ENCODE measurements at regions not wholly inside any gene's neighbourhood (a gene's known extent, or its start where the extent isn't known, plus 50 kb on each side); places are given as distances from the start of the nearest gene placed in this dataset.

DNA sequence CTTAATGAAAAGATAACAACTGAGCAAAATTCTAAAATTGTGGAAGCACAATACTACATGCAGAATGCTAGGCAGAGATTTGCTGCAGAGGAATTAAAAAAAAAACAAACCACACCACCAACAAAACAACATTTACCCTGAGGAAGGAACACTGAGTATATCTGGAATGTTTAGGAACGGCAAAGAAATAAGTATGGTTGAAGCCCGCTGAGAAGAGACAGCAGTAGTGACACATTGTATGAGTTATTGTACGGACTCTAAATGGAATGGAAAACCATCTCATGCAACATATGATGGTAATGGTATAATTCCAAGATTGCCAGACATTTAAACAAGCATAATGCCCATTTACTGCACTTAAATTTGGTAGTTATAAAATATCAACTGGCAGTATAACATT, 568.2 kb upstream of the CCDC54 start:
- no peak for DNase-seq

DNA sequence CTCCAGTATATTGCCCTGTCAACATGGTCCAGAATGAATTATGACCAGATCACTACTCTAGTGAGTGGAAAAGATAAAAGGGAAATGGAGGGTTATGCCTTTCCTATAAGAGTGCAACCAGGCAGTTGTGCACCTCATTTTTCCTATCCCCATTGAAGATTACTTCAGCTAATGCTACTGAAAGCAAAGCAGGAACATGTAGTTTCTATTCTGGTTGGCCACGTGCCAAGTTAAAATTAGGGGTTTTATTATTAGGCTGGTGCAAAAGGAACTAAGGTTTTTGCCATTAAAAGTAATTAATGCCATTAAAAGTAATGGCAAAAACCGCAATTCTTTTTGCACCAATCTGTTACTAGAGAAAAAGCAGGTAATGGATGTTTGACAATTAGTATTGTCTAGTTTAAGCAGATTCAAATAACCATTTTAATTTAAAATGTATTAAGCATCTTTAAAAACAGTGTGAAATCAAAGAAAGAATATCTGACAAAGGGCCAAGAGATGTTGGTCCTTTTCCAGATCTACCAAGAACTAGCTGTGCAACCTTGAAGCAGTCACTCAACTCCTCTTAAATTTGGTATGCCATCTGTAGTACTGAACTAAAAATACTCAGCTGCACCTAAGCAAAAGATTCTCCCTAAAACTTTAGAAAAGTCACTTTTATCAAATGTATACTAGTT, 567.5 kb upstream of the CCDC54 start:
- DNase-seq: no peak

DNA sequence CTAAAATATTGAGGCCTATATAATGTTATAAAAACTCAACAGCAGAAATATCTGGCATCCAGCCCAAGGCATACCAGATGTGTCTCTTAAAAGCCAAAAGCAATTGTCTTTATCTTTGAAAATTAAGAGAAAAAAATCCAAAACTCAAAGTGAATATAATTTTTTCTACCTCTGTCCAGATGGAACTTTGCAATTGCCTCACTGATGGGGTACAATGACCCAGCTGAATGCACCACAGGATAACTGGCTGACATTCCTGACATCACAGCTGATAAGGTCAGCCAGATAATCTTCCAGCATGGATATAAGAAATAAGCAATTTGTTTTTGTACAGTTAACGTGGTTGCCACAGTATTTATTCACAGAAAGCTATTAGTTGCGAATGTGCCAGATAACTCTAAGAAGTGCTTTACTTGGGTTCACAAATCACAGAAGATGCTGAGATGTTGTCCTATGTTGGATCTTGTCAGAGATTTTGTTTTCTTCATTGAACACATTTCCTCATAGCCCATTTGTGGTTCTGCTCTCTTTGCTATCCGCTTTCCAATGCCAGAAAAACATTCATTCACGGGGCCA, 566.9 kb upstream of the CCDC54 start:
- no peak for DNase-seq

DNA sequence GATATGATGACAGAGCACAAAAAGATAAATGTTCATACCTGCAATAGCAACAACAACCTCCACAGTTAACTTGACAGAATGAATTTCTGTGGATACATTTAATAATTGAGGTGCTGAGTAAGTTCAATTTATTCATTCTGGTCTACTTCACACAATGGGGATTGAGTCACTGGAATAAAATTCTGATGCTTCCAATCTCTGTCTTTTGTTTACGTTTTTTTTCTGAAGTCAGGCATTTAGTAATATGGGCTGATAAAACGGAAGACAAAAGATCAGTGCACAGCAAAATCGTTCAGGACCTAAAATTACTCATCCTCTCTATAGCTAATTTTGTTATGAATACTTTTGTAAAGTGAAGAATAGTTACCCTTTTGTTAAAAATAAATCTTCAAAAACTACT, 565.9 kb upstream of the CCDC54 start:
- DNase-seq: no peak

GRCh38 chr3:106813742-106814141, 563.5 kb upstream of the CCDC54 start:
- DNase-seq: peak; percentile 50

GRCh38 chr3:106814231-106814630, 563.0 kb upstream of the CCDC54 start:
- DNase-seq: peak; percentile 35

GRCh38 chr3:106816838-106817237, 560.4 kb upstream of the CCDC54 start:
- DNase-seq: no peak

DNA sequence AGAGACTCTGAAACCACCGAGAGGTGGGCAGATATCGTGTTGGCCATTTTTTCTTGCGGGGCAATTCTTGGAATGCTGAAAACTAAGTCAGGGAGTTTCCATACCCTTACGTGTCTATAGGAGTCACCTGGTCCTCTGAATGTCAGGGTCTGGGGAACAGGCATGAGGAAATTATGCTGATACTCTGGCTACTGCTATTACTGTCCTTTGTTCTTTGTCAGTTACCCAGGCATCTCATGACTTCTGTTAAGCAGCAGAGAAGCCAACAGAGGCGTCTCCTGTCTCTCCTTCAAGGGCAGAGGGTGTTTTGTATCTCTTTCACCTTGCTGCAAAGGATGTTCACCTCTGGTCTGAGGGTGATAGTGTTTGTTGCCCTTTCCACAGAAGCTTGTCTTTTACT, 559.5 kb upstream of the CCDC54 start:
- no peak for DNase-seq

DNA sequence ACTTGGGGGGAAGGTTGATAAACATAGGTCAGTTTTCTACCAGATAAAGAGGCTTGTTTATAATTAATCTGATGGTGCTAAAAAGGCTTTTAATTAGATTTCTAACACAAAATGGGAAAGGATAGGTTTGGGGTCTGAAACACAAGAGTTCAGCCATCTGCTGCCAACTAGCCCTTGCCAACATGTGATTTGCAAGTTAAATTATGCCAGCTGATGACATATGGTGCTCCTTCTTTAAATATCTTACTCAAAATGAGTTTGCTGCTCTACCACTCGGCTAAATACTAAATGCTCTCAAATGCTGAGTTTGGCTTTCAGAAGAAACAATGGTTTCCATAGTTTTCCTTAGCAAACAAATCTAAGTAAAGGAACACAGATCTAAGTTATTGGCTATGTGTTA, 557.8 kb upstream of the CCDC54 start:
- DNase-seq: no peak

- DNase-seq: no peak
Observed at GRCh38 chr3:106820726-106821362, 556.4 kb upstream of the CCDC54 start.

GRCh38 chr3:106821801-106822200, 555.4 kb upstream of the CCDC54 start:
- DNase-seq: no peak

- DNase-seq: no peak
Observed at GRCh38 chr3:106822204-106822603, 555.0 kb upstream of the CCDC54 start.

GRCh38 chr3:106823701-106824100, 553.5 kb upstream of the CCDC54 start:
- no peak for DNase-seq

DNA sequence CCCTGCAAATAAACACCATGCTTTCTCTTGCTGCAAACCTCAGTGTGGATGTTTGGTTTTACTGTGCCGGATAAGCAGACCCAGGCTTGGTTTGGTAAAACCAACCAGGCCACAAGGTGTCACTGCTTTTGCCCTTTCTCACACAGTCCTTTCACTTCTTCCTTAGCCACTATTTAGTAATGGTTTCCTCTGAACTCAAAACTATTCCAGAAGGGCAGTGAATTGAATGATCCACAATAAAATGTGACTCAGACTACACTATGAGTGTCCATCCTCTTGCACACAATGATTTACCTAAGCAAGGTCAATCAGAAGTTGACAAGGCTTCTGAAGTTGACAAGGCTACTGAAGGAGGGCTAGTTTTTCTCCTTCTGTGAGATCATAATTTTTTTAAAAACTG, 552.4 kb upstream of the CCDC54 start:
- no peak for DNase-seq

DNA sequence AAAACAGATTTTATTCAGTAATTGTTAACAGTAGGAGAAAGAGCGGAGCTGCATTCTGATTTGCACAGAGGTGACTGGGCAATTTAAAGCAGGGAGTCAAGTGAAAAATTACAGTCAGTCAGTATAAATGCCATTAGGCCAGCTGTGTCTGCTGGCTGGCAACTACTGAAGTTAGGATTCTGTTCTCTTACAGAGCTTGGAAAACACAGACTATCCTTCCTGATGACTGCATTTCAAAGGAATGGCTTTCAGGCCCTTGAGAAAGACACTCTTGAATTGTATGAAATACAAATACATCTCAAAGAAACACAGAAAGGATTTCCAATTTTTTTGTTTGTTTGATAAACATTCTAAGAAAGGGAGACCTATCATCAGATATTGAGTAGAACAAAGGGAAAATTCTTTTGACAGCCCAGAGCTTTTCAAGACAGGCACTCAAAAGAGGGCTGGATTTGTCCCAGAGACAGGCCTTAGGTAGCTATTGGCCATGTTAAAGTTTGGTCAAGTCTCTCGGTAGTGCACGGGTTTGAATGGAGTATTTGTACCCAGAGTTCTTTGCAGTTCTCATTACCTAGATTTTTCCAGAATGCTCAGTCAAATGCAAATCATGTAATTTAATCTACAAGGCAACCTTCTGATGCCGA, 551.2 kb upstream of the CCDC54 start:
- DNase-seq: peak; percentile 46

- peak; percentile 32 for DNase-seq
Observed at GRCh38 chr3:106826791-106827311, 550.4 kb upstream of the CCDC54 start.

GRCh38 chr3:106827515-106828213, 549.6 kb upstream of the CCDC54 start:
- no peak for DNase-seq

- no peak for DNase-seq
Observed at GRCh38 chr3:106829206-106829605, 548.0 kb upstream of the CCDC54 start.

- DNase-seq: no peak
Observed at GRCh38 chr3:106830334-106830733, 546.9 kb upstream of the CCDC54 start.

GRCh38 chr3:106836906-106837305, 540.3 kb upstream of the CCDC54 start:
- DNase-seq: no peak

- DNase-seq: no peak
Observed at GRCh38 chr3:106837616-106838015, 539.6 kb upstream of the CCDC54 start.

DNA sequence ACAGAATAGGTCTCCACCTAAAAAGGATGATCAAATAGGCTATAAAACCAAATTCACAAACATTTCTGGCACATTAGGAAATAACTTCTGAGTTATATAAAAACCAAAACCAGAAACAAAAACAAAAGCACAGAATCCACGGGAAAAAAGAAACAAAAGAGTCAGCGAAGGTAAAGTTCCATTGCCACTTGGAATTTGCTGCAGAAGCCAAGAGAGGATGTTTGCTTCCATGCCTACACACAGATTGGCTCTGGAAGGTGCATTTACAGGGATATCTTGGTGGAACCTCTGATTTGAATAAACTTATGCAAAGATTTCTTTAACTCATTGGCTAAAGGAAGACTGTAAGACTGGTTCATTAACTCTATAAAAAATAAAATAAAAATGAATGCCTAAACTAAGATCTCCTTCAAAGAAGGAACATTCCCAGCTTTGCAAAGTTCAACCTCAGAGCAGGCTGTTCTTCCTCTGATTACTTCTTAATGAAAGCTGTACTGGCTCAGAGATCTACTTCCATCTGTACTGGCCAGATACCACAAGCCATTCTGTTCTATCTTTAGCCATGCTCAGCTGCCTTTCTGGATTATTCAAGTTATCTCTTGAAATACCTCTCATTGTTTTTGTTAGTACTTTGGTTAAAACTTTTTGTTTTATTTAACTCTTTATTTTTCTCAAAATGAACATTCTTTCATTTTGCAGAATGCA, 537.5 kb upstream of the CCDC54 start:
- DNase-seq: no peak
